Pancreas (tissue), 10 donors: ENCODE measurements at regions not wholly inside any gene's neighbourhood (a gene's known extent, or its start where the extent isn't known, plus 50 kb on each side); places are given as distances from the start of the nearest gene placed in this dataset.
A peak's percentile ranks its signal among the peaks of the same experiment; 100 is the strongest.

Experiments
- ATAC-seq, 4 donors: fragments of 200-7000 bp; cut with Tn5 transposase; one replicate each; pipeline versions ENCODE4 v1.8.0 to v1.9.1; 2020; ENCODE audit warnings: mild to moderate bottlenecking in 4 of 4, moderate library complexity in 4 of 4
- DNase-seq, 6 donors: peaks; one replicate each; pipeline ENCODE4 v3.0.0-alpha.2; 2020
- FAIRE-seq: peaks from 2 replicates; lab custom pipeline; 2012; peaks lifted over from hg19 to GRCh38; lab: Jason Lieb, UNC
- H3K27ac ChIP-seq, 4 donors: fragments of 200-600 bp; sonication (generic); 1 replicate in 3 of 4; 2 replicates in 1 of 4; pipeline versions ENCODE4 v1.5.0 to v1.8.0; 2020
- H3K27me3 ChIP-seq, 4 donors: fragments of 200-600 bp; one replicate each; pipeline ENCODE4 v1.8.0; 2021
- H3K36me3 ChIP-seq, 3 donors: fragments of 200-600 bp; sonication (generic) in 1 of 3; one replicate each; pipeline versions ENCODE4 v1.5.0 to v1.8.0; 2020 to 2021
- H3K4me1 ChIP-seq, 3 donors: fragments of 200-600 bp; one replicate each; pipeline ENCODE4 v1.8.0; 2021
- H3K4me3 ChIP-seq, 4 donors: fragments of 200-600 bp; sonication (generic) in 2 of 4; one replicate each; pipeline versions ENCODE4 v1.5.0 to v1.8.0; 2020 to 2021
- H3K9me3 ChIP-seq, 4 donors: fragments of 200-600 bp; one replicate each; pipeline ENCODE4 v1.8.0; 2021
- CTCF ChIP-seq, 4 donors: fragments of 200-600 bp; sonication (generic) in 3 of 4; IDR thresholded peaks; one replicate each; pipeline versions ENCODE4 v1.5.0 to v1.8.0; 2021; ENCODE audit warnings: antibody characterized with exemption in 4 of 4
- WGBS, 2 donors: extraction: QIAGEN DNeasy Blood & Tissue Kit; methylation state at CpG; one replicate each; pipeline ENCODE4 v1.1.7; 2013; 5-methylcytosine and 5-hydroxymethylcytosine counted together
- intact Hi-C, 3 donors: fragments of 100-400 bp; cut with DNase I; formaldehyde crosslinking; loops; one replicate each; pipeline versions ENCODE4 v1.11.1 to v1.14.2; 2022
- donor health status: healthy with polysubstance abuse.
- donor health status: DM: no; HTN: no; CAD: no; lungs with moderate emphysema.
- donor health status: DM: no; HTN: no; CAD: no.
- donor health status: control.
- donor health status: control.
- donor health status: Bipolar disorder and iron deficiency.
- donor health status: DM: yes; HTN: yes; CAD: no.
- donor health status: DM: no; HTN: no; CAD: no.
- donor health status: DM: no; HTN: no; CAD: no.
- donor health status: DM: yes; HTN: yes; CAD: no.

GRCh38 chr1:4933232-4933631 lies 278.8 kb downstream of the AJAP1 start:
- WGBS, 2 donors, result 85 to 90% methylated on average over 2 of the region's 2 CpGs
- H3K27ac ChIP-seq, result no peak overlapping the region
- ATAC-seq, result no peak
- DNase-seq, result no peak
- intact Hi-C loops, result no loop called here
- H3K27me3 ChIP-seq, result no peaks in the 10 kb centered on the region
- H3K36me3 ChIP-seq, result no peaks in the 10 kb centered on the region
- no peaks in the 10 kb centered on the region for H3K4me1 ChIP-seq
- no peak for TF ChIP-seq CTCF (IDR thresholded peaks at IDR 0.05)
- no peak for FAIRE-seq
- H3K4me3 ChIP-seq, result no peak overlapping the region
- H3K9me3 ChIP-seq, result no peaks in the 10 kb centered on the region

- TF ChIP-seq CTCF (IDR thresholded peaks at IDR 0.05), result no peak
- WGBS, 2 donors, result 84 to 85% methylated on average over 15 of the region's 15 CpGs
- no peaks in the 10 kb centered on the region for H3K27me3 ChIP-seq
- no peak overlapping the region for H3K27ac ChIP-seq
- H3K4me3 ChIP-seq, result no peak overlapping the region
- FAIRE-seq, result no peak
- no peak for ATAC-seq
- intact Hi-C loops, result no loop called here
- no peaks in the 10 kb centered on the region for H3K9me3 ChIP-seq
- no peaks in the 10 kb centered on the region for H3K4me1 ChIP-seq
- no peak for DNase-seq
- H3K36me3 ChIP-seq, result no peaks in the 10 kb centered on the region
These were observed 278.1 kb downstream of the AJAP1 start for GRCh38 chr1:4932311-4933030.

- Histone ChIP-seq H3K27me3 (no peaks in the 10 kb centered on the region), H3K9me3 (no peaks in the 10 kb centered on the region), H3K36me3 (no peaks in the 10 kb centered on the region), H3K4me3 (no peak overlapping the region), H3K27ac (no peak overlapping the region), H3K4me1 (no peaks in the 10 kb centered on the region)
- no peak for TF ChIP-seq CTCF (IDR thresholded peaks at IDR 0.05)
- ATAC-seq (no peak), FAIRE-seq (no peak), DNase-seq (no peak)
- 81 to 87% methylated on average over 4 of the region's 4 CpGs for WGBS, 2 donors
- intact Hi-C loops, result no loop called here
These were observed 277.1 kb downstream of the AJAP1 start for GRCh38 chr1:4931486-4931885.

- Histone ChIP-seq H3K27me3 (no peaks in the 10 kb centered on the region), H3K4me1 (peaks cover 0 to 9% (median under 1%) of the 10 kb centered on the region in 3 donors), H3K27ac (no peak overlapping the region), H3K36me3 (no peaks in the 10 kb centered on the region), H3K4me3 (no peak overlapping the region), H3K9me3 (no peaks in the 10 kb centered on the region)
- no peak for ATAC-seq
- DNase-seq, result no peak
- FAIRE-seq, result no peak
- no peak for TF ChIP-seq CTCF (IDR thresholded peaks at IDR 0.05)
- intact Hi-C loops, result no loop called here
- 64 to 67% methylated on average over 6 of the region's 6 CpGs for WGBS, 2 donors
These were observed 273.8 kb downstream of the AJAP1 start for GRCh38 chr1:4928186-4928585.

- H3K4me3 ChIP-seq, result no peak overlapping the region
- H3K4me1 ChIP-seq, result peaks cover 9 to 18% (median 18%) of the 10 kb centered on the region in 3 donors
- no peak for FAIRE-seq
- TF ChIP-seq CTCF (IDR thresholded peaks at IDR 0.05), result no peak
- no peaks in the 10 kb centered on the region for H3K27me3 ChIP-seq
- WGBS, 2 donors, result 27 to 29% methylated on average over 2 of the region's 2 CpGs
- intact Hi-C loops, result no loop called here
- peak overlapping the region in 1 of 4 donors; percentile 20 for H3K27ac ChIP-seq
- H3K36me3 ChIP-seq, result no peaks in the 10 kb centered on the region
- H3K9me3 ChIP-seq, result no peaks in the 10 kb centered on the region
- peak in 2 of 6 donors; percentile 47 to 70 for DNase-seq
- peak; percentile 52 to 84 (median 64) for ATAC-seq
These were observed 269.9 kb downstream of the AJAP1 start for GRCh38 chr1:4924356-4924755.
